ENCODE measurements at regions not wholly inside any gene's neighbourhood (a gene's known extent, or its start where the extent isn't known, plus 50 kb on each side); places are given as distances from the start of the nearest gene placed in this dataset.

GRCh38 chr15:38148471-38148870 lies 104.2 kb upstream of the SPRED1 start:
- DNase-seq (no peak), ATAC-seq (ENCODE audit: poor library complexity) (no peak)
- intact Hi-C loops (cut with DNase I) = no loop called here

GRCh38 chr15:38149315-38149714 lies 103.3 kb upstream of the SPRED1 start:
- intact Hi-C loops (cut with DNase I) = no loop called here
- DNase-seq (no peak), ATAC-seq (ENCODE audit: poor library complexity) (no peak)

GRCh38 chr15:38150148-38150547 lies 102.5 kb upstream of the SPRED1 start:
- ATAC-seq (ENCODE audit: poor library complexity) (no peak), DNase-seq (no peak)
- intact Hi-C loops (cut with DNase I) = no loop called here

- intact Hi-C loops (cut with DNase I) = no loop called here
- no peak for ATAC-seq (ENCODE audit: poor library complexity)
- no peak for DNase-seq
Measured at GRCh38 chr15:38150794-38151193, 101.8 kb upstream of the SPRED1 start.

DNA sequence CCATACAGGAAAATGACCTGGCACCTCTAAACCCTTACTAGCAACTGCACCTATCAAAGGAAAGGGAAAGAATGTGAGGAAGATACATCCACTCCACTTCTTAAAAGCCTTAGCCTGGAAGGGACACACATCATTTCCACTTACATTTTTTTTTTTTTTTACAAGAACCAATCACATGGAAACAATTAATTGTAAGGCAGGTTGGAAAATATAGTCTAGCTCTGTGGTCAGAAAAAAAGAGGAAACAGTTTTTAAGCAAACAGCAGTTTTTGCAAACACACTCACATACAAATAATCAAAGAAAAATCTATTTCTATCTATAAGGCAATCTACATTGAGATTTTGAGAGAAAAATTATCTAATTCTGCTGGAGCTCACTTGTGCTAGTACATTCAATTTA lies 98.9 kb upstream of the SPRED1 start:
- DNase-seq = no peak
- intact Hi-C loops (cut with DNase I) = no loop called here
- no peak for ATAC-seq (ENCODE audit: poor library complexity)

GRCh38 chr15:38154255-38154654 lies 98.4 kb upstream of the SPRED1 start:
- intact Hi-C loops (cut with DNase I) = no loop called here
- DNase-seq (no peak), ATAC-seq (ENCODE audit: poor library complexity) (no peak)

GRCh38 chr15:38154837-38155236 lies 97.8 kb upstream of the SPRED1 start:
- ATAC-seq (ENCODE audit: poor library complexity) = no peak
- DNase-seq = no peak

DNA sequence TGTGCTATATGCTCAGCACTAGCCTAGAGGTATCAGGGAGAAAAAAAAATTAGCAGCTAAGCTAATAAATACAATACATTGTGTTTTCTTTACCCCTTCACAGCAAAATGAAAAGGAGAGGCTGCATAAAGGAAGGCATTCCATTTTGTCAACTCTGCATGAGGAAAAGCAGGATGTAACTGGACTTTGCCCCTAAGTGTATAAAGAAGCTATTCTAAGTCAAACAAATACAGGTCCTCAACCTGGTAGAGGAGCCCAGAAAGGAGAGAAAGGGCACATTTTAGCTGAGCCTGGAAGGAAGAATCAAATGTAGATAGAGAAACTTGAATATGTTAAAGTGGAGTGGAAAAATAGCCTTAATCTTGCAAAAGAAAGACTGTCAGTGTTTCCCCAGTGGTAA lies 89.0 kb upstream of the SPRED1 start:
- no peak for ATAC-seq (ENCODE audit: poor library complexity)
- intact Hi-C loops (cut with DNase I) = no loop called here

More at GRCh38 chr15:38154837-38155236, 97.8 kb upstream of the SPRED1 start:
- intact Hi-C loops (cut with DNase I) = no loop called here

GRCh38 chr15:38164061-38164460 lies 88.6 kb upstream of the SPRED1 start:
- no peak for ATAC-seq (ENCODE audit: poor library complexity)
- intact Hi-C loops (cut with DNase I) = no loop called here
- DNase-seq = no peak

More for the DNA sequence above, 89.0 kb upstream of the SPRED1 start:
- DNase-seq = no peak

GRCh38 chr15:38164507-38164906 lies 88.1 kb upstream of the SPRED1 start:
- no peak for ATAC-seq (ENCODE audit: poor library complexity)
- no peak for DNase-seq

DNA sequence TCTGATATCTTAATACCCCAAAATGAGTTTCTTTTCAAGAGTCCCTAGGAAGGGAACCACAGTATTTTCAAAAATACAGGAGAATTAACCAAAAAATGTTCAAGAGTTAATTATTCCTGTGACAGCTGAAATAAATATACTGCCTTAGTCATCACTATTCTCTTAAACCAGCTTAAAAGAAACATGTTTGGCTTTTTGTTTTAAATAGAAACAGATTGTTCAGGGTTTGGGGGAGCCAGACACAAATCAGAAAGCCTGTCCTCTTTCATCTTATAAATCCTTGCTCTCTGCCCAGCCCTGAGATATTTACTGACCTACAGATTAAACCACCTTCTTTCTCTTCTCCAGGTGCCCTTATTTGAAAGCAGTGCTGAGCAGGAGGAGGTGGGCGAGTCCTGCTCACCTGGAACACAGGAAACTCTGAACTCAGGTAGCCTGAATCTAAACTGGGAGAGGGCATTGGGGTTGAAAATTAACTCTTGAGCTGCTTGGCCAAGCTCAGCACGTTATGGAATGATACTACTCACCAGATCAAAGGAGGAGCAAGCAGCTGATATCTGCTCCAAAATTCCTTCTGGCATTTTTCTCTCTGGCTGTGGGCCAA lies 84.1 kb upstream of the SPRED1 start:
- intact Hi-C loops (cut with DNase I) = no loop called here
- ATAC-seq (ENCODE audit: poor library complexity) = no peak
- DNase-seq = no peak

More at GRCh38 chr15:38164507-38164906, 88.1 kb upstream of the SPRED1 start:
- intact Hi-C loops (cut with DNase I) = no loop called here

GRCh38 chr15:38171973-38172372 lies 80.7 kb upstream of the SPRED1 start:
- intact Hi-C loops (cut with DNase I) = no loop called here
- DNase-seq (no peak), ATAC-seq (ENCODE audit: poor library complexity) (no peak)

DNA sequence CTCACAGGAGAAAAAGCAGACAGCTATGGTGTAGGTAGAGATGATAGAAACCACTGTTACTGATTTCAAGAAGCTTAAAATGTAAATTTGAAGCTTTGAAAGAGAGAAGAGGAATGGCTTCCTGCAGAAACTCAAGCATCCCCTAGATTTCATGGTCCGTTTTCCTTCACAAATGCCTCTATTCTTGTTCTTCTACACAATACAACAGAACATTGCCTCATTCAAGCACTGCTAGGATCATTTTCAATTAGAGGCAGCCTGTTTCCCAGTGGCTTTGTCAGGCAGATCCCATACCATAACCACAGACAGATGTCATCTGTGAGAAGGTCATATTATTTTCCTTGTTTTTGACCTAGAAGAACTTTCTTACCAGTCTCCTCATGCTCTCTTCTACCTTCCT lies 77.9 kb upstream of the SPRED1 start:
- ATAC-seq (ENCODE audit: poor library complexity) (no peak), DNase-seq (no peak)
- intact Hi-C loops (cut with DNase I) = no loop called here

GRCh38 chr15:38176155-38176554 lies 76.5 kb upstream of the SPRED1 start:
- ATAC-seq (ENCODE audit: poor library complexity) = no peak
- no peak for DNase-seq
- intact Hi-C loops (cut with DNase I) = no loop called here

DNA sequence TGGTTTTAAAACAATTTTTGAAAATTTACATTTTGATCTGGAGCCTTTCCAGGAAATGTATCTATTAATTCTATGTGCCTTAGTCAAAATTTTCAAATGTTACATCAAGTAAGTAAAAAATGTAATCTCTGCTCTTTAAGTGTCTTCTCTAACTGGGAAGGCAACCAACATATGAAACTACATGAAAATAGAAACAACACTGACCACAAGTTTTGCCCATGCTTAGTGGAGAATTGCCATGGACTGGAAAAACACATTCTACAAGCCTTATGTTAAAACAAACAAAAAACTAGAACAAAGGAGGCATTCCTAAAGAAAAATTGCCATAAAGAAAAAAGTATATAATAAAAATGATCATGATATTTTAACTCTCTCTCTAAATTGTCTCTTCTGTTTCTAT lies 75.9 kb upstream of the SPRED1 start:
- DNase-seq = no peak
- intact Hi-C loops (cut with DNase I) = no loop called here
- no peak for ATAC-seq (ENCODE audit: poor library complexity)

DNA sequence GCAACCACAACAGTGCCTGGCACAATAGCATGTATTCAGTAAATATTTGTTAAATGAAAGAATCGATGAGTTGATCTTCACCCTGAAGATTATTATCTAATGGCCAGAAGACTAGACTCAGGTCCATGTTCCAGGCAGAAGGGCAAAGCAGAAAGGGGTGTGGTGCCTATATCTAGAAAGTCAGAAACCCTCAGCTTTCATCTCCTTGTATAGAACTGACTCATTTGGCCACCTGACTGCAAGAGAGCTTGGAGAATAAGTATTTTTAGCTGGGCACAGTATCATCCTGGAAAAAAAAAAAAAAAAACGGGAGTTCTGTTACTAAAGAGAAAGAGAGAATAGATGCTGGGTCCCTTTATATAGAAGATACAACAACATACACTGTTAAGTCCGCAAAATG lies 69.7 kb upstream of the SPRED1 start:
- intact Hi-C loops (cut with DNase I) = no loop called here
- ATAC-seq (ENCODE audit: poor library complexity) (no peak), DNase-seq (no peak)

- intact Hi-C loops (cut with DNase I) = no loop called here
- no peak for ATAC-seq (ENCODE audit: poor library complexity)
- no peak for DNase-seq
Measured at GRCh38 chr15:38186507-38186906, 66.1 kb upstream of the SPRED1 start.

DNA sequence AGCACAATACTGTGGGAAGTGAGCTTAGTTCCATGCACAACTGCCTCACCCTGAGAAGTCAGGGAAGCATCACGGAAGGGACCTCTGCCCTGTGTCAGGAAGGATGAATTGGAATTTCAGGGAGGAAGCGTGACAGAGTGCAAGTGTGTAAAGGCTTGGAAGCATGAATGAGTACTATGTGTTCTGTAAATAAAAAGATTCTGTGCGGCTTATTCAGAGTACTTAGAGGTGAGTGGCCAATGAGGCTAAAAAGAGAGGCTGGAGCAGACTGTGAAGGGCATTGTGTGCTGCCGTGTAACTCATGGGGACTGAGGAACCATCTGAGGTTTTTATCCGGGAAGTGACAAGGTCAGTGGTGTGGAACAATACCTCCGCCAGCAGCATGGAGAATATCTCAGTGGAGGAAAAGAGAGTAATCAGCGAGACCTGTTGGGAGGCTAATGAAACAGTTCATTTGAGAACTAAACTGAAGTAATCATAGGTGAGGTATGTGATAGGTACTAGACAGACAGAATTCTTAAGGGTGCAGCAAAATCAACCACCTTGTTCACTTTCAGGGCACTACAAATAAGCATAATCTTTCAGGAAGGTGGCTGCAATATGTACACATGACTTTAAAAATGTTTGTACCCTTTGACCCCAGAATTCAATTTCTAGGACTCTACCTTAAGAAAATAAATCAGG lies 64.9 kb upstream of the SPRED1 start:
- ATAC-seq (ENCODE audit: poor library complexity) (no peak), DNase-seq (no peak)
- intact Hi-C loops (cut with DNase I) = no loop called here

- intact Hi-C loops (cut with DNase I) = no loop called here
- ATAC-seq (ENCODE audit: poor library complexity) = no peak
- no peak for DNase-seq
Measured at GRCh38 chr15:38189671-38190295, 62.9 kb upstream of the SPRED1 start.

- ATAC-seq (ENCODE audit: poor library complexity) (no peak), DNase-seq (no peak)
- intact Hi-C loops (cut with DNase I) = no loop called here
Measured at GRCh38 chr15:38190501-38190900, 62.1 kb upstream of the SPRED1 start.

Measured in Right ventricle myocardium superior (tissue), 1 donor.